B cell (primary cell): ENCODE measurements at regions not wholly inside any gene's neighbourhood (a gene's known extent, or its start where the extent isn't known, plus 50 kb on each side); places are given as distances from the start of the nearest gene placed in this dataset.

Experiments used
- ATAC-seq: fragments of 200-7000 bp; cut with Tn5 transposase; one replicate; pipeline ENCODE4 v1.10.0; 2021; ENCODE audit warnings: low read depth, mild to moderate bottlenecking, moderate number of reproducible peaks, moderate library complexity
- CTCF ChIA-PET: fragments of 350-600 bp; sonication (Branson Sonifier 250); formaldehyde crosslinking; loops from one replicate; lab custom pipeline; 2021; ENCODE audit warnings: antibody characterized with exemption, inconsistent platforms; lab: Charles Lee
- POLR2A ChIA-PET: fragments of 350-600 bp; sonication (Branson Sonifier 250); formaldehyde crosslinking; loops from one replicate; lab custom pipeline; 2021; ENCODE audit warnings: antibody characterized with exemption; lab: Charles Lee
- DNase-seq: peaks from one replicate; pipeline ENCODE4 v3.0.0; 2013
- H2AFZ ChIP-seq: 2 replicates; pipeline ENCODE4 v1.6.1; 2012; ENCODE audit warnings: mild to moderate bottlenecking, low read depth, low read length; ENCODE audit not compliant: insufficient read depth, poor library complexity, severe bottlenecking
- H3K27ac ChIP-seq, 2 donors: 1 replicate in 1 of 2; 2 replicates in 1 of 2; pipeline ENCODE4 v1.5.1; 2012 to 2013; ENCODE audit warnings: low read length in 2 of 2, mild to moderate bottlenecking in 2 of 2, moderate library complexity in 1 of 2
- H3K27me3 ChIP-seq, 4 experiments: fragments of 200-600 bp in 1 of 4; sonication (generic) in 1 of 4; replicated peaks in 1 of 4; 1 replicate in 2 of 4; 2 replicates in 2 of 4; pipeline versions ENCODE4 v1.6.1 to v1.7.0; 2013 to 2016; ENCODE audit warnings: low read length in 3 of 4, mild to moderate bottlenecking in 2 of 4, mixed read lengths in 1 of 4, moderate library complexity in 1 of 4; ENCODE audit not compliant: insufficient read depth in 4 of 4, control insufficient read depth in 3 of 4; ENCODE audit errors: control extremely low read depth in 1 of 4
- H3K36me3 ChIP-seq, 2 experiments: replicated peaks in 1 of 2; 1 replicate in 1 of 2; 2 replicates in 1 of 2; pipeline versions ENCODE4 v1.6.1 to v1.7.1; 2013; ENCODE audit warnings: low read length in 1 of 2; ENCODE audit not compliant: insufficient read depth in 2 of 2, control insufficient read depth in 1 of 2; ENCODE audit errors: control extremely low read depth in 1 of 2, extremely low read depth in 1 of 2
- H3K4me1 ChIP-seq, 2 donors: fragments of 200-600 bp in 1 of 2; sonication (generic) in 1 of 2; 1 replicate in 1 of 2; 2 replicates in 1 of 2; pipeline versions ENCODE4 v1.5.1 to v1.6.1; 2013 to 2017; ENCODE audit warnings: low read length in 2 of 2; ENCODE audit not compliant: control insufficient read depth in 2 of 2, insufficient read depth in 2 of 2
- H3K4me2 ChIP-seq: replicated peaks from 2 replicates; pipeline ENCODE3; 2012; ENCODE audit warnings: mild to moderate bottlenecking, low read depth, low read length; ENCODE audit not compliant: poor library complexity, severe bottlenecking
- H3K4me3 ChIP-seq, 5 experiments: fragments of 200-600 bp in 1 of 5; sonication (generic) in 1 of 5; 1 replicate in 3 of 5; 2 replicates in 2 of 5; pipeline versions ENCODE4 v1.5.1 to v1.7.0; 2011 to 2016; ENCODE audit warnings: low read length in 4 of 5, mild to moderate bottlenecking in 4 of 5, low read depth in 2 of 5, control low read depth in 1 of 5, moderate library complexity in 1 of 5; ENCODE audit not compliant: insufficient read depth in 1 of 5; ENCODE audit errors: control extremely low read depth in 1 of 5, extremely low read depth in 1 of 5
- H3K79me2 ChIP-seq: fragments of 200-600 bp; sonication (generic); one replicate; pipeline ENCODE4 v1.6.0; 2016; ENCODE audit warnings: low read length; ENCODE audit not compliant: control insufficient read depth, insufficient read depth
- H3K9ac ChIP-seq: fragments of 200-600 bp; sonication (generic); 2 replicates; pipeline ENCODE4 v1.6.1; 2017; ENCODE audit warnings: mild to moderate bottlenecking, low read length, moderate library complexity
- H3K9me3 ChIP-seq, 3 donors: one replicate each; pipeline versions ENCODE4 v1.6.1 to v1.7.1; 2013; ENCODE audit warnings: low read length in 2 of 3; ENCODE audit not compliant: control insufficient read depth in 2 of 3, insufficient read depth in 1 of 3; ENCODE audit errors: control extremely low read depth in 1 of 3
- H4K20me1 ChIP-seq: 2 replicates; pipeline ENCODE4 v1.6.0; 2012; ENCODE audit warnings: mild to moderate bottlenecking, low read length; ENCODE audit not compliant: insufficient read depth, control insufficient read depth, poor library complexity, severe bottlenecking
- H3K27ac Mint-ChIP-seq: one replicate; pipeline ENCODE4 v1.8.0; 2021; ENCODE audit warnings: mixed read lengths
- H3K27me3 Mint-ChIP-seq: one replicate; pipeline ENCODE4 v1.8.0; 2021; ENCODE audit warnings: mixed read lengths
- H3K4me1 Mint-ChIP-seq: one replicate; pipeline ENCODE4 v1.8.0; 2021; ENCODE audit warnings: mixed read lengths
- H3K4me3 Mint-ChIP-seq: one replicate; pipeline ENCODE4 v1.8.0; 2021; ENCODE audit warnings: mixed read lengths
- H3K9me3 Mint-ChIP-seq: one replicate; pipeline ENCODE4 v1.8.0; 2022; ENCODE audit warnings: mixed read lengths; ENCODE audit not compliant: insufficient read depth
- EZH2 ChIP-seq: IDR thresholded peaks from 2 replicates; pipeline ENCODE4 v1.6.1; 2012; ENCODE audit warnings: borderline replicate concordance, low read depth, mild to moderate bottlenecking, moderate library complexity, low read length; ENCODE audit not compliant: insufficient read depth, poor library complexity, severe bottlenecking
- WGBS: methylation state at CpG from one replicate; pipeline ENCODE4 v1.1.5; 2013; ENCODE audit warnings: missing lambda C conversion rate; ENCODE audit not compliant: insufficient coverage; 5-methylcytosine and 5-hydroxymethylcytosine counted together
- intact Hi-C: fragments of 100-400 bp; cut with micrococcal nuclease; formaldehyde crosslinking; loops from one replicate; pipeline ENCODE4 v1.10.0; 2022
- TF ChIP-seq, protein P1 (sequence below): fragments of 200-600 bp; IDR thresholded peaks from one replicate; pipeline ENCODE4 v1.8.0; 2022; ENCODE audit warnings: antibody characterized with exemption, mild to moderate bottlenecking

- no peaks in the 10 kb centered on the region for H4K20me1 ChIP-seq
- Mint-ChIP-seq H3K4me3 (no peak overlapping the region), H3K27ac (no peak overlapping the region), H3K4me1 (no peaks in the 10 kb centered on the region), H3K9me3 (no peaks in the 10 kb centered on the region), H3K27me3 (peaks cover 21% of the 10 kb centered on the region)
- no peaks in the 10 kb centered on the region for H3K79me2 ChIP-seq
- no peak for DNase-seq
- no peak overlapping the region for H3K4me2 ChIP-seq
- no peak overlapping the region for H3K4me3 ChIP-seq
- WGBS, result 56% methylated on average over 6 of the region's 7 CpGs
- ChIA-PET CTCF (no interaction called here), POLR2A (no interaction called here)
- H3K9me3 ChIP-seq, result no peaks in the 10 kb centered on the region
- H3K9ac ChIP-seq, result no peak overlapping the region
- H3K27me3 ChIP-seq, result no peaks in the 10 kb centered on the region
- intact Hi-C loops, result no loop called here
- no peaks in the 10 kb centered on the region for H3K36me3 ChIP-seq
- H3K27ac ChIP-seq, result no peak overlapping the region
- H3K4me1 ChIP-seq, result no peaks in the 10 kb centered on the region
- TF ChIP-seq, protein P1, sequence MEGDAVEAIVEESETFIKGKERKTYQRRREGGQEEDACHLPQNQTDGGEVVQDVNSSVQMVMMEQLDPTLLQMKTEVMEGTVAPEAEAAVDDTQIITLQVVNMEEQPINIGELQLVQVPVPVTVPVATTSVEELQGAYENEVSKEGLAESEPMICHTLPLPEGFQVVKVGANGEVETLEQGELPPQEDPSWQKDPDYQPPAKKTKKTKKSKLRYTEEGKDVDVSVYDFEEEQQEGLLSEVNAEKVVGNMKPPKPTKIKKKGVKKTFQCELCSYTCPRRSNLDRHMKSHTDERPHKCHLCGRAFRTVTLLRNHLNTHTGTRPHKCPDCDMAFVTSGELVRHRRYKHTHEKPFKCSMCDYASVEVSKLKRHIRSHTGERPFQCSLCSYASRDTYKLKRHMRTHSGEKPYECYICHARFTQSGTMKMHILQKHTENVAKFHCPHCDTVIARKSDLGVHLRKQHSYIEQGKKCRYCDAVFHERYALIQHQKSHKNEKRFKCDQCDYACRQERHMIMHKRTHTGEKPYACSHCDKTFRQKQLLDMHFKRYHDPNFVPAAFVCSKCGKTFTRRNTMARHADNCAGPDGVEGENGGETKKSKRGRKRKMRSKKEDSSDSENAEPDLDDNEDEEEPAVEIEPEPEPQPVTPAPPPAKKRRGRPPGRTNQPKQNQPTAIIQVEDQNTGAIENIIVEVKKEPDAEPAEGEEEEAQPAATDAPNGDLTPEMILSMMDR, result no peak
- no peak for TF ChIP-seq EZH2
- H2AFZ ChIP-seq, result no peak overlapping the region
- no peak for ATAC-seq
Measured at GRCh38 chr17:5978496-5978895, 91.7 kb upstream of the WSCD1 start.

GRCh38 chr17:5980941-5981340, 89.2 kb upstream of the WSCD1 start:
- H3K27me3 Mint-ChIP-seq, result peaks cover 28% of the 10 kb centered on the region
- DNase-seq (no peak), ATAC-seq (no peak)
- Histone ChIP-seq H3K27me3 (peaks cover 0 to 4% (median 0%) of the 10 kb centered on the region in 4 experiments), H3K4me2 (no peak overlapping the region), H3K79me2 (no peaks in the 10 kb centered on the region), H2AFZ (no peak overlapping the region), H3K4me3 (no peak overlapping the region), H4K20me1 (no peaks in the 10 kb centered on the region), H3K4me1 (no peaks in the 10 kb centered on the region), H3K9me3 (no peaks in the 10 kb centered on the region), H3K27ac (no peak overlapping the region), H3K9ac (no peak overlapping the region), H3K36me3 (no peaks in the 10 kb centered on the region)
- TF ChIP-seq, protein P1, result no peak
- no peak for TF ChIP-seq EZH2
- POLR2A ChIA-PET, result no interaction called here
- H3K27ac Mint-ChIP-seq, result no peak overlapping the region
- H3K4me3 Mint-ChIP-seq, result no peak overlapping the region
- no peaks in the 10 kb centered on the region for H3K4me1 Mint-ChIP-seq
- WGBS, result 80% methylated on average over 5 of the region's 6 CpGs
- intact Hi-C loops, result no loop called here
- CTCF ChIA-PET, result no interaction called here
- H3K9me3 Mint-ChIP-seq, result no peaks in the 10 kb centered on the region
